ENCODE measurements at regions not wholly inside any gene's neighbourhood (a gene's known extent, or its start where the extent isn't known, plus 50 kb on each side); places are given as distances from the start of the nearest gene placed in this dataset.

DNA sequence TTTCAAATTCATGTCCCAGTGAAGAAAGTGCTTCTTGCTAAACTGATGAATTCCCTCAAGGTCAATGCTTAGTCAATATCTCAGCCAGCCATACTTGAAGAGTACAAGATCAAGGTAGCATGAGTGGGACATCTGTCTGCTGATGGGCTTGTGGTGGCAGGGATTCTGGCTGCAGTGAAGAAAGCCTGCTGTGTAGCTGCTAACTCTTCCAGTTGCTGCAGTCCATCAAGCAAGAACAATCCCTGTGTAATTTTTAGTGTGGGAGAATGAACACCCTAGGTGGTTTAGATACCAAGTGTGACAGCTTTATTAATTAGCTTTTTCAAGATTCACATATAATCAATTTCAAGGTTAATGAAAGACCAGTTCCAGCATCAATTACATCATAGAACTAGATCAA is 443.9 kb downstream of the TAF11L14 start:
- TF ChIP-seq, protein P1, sequence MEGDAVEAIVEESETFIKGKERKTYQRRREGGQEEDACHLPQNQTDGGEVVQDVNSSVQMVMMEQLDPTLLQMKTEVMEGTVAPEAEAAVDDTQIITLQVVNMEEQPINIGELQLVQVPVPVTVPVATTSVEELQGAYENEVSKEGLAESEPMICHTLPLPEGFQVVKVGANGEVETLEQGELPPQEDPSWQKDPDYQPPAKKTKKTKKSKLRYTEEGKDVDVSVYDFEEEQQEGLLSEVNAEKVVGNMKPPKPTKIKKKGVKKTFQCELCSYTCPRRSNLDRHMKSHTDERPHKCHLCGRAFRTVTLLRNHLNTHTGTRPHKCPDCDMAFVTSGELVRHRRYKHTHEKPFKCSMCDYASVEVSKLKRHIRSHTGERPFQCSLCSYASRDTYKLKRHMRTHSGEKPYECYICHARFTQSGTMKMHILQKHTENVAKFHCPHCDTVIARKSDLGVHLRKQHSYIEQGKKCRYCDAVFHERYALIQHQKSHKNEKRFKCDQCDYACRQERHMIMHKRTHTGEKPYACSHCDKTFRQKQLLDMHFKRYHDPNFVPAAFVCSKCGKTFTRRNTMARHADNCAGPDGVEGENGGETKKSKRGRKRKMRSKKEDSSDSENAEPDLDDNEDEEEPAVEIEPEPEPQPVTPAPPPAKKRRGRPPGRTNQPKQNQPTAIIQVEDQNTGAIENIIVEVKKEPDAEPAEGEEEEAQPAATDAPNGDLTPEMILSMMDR (IDR thresholded peaks at IDR 0.05 in 4 of 5, conservative IDR thresholded peaks at IDR 0.05 in 1 of 5) = no peak
- no peak for TF ChIP-seq POLR2A (IDR thresholded peaks at IDR 0.05)
